H1 (cell line): ENCODE measurements at regions not wholly inside any gene's neighbourhood (a gene's known extent, or its start where the extent isn't known, plus 50 kb on each side); places are given as distances from the start of the nearest gene placed in this dataset.

ENCODE experiments used
- CTCF ChIA-PET: fragments of 300-600 bp; sonication (Branson Sonifier 250); formaldehyde crosslinking; loops from one replicate; lab custom pipeline; 2021; ENCODE audit not compliant: partially characterized antibody; lab: Charles Lee
- POLR2A ChIA-PET: fragments of 300-600 bp; sonication (Branson Sonifier 250); formaldehyde crosslinking; loops from one replicate; lab custom pipeline; 2021; ENCODE audit warnings: inconsistent platforms; ENCODE audit not compliant: partially characterized antibody; lab: Charles Lee
- DNase-seq, 2 experiments: peaks; one replicate each; pipeline versions ENCODE4 v3.0.0 to v3.0.0-alpha.2; 2010 to 2022; ENCODE audit warnings: low spot score in 2 of 2, low read depth in 1 of 2, mixed read lengths in 1 of 2
- FAIRE-seq: peaks from 2 replicates; lab custom pipeline; 2011; peaks lifted over from hg19 to GRCh38; lab: Jason Lieb, UNC
- H2AFZ ChIP-seq: 2 replicates; pipeline ENCODE4 v1.8.1; 2012; ENCODE audit warnings: low read length, inconsistent platforms
- H2AK5ac ChIP-seq: 2 replicates; pipeline ENCODE4 v1.6.1; 2013; ENCODE audit warnings: low read depth, low read length
- H2BK120ac ChIP-seq: replicated peaks from 2 replicates; pipeline ENCODE3; 2013; ENCODE audit warnings: low read depth, low read length, inconsistent platforms
- H2BK12ac ChIP-seq: 2 replicates; pipeline ENCODE4 v1.6.1; 2013; ENCODE audit warnings: low read depth, low read length
- H2BK15ac ChIP-seq: 2 replicates; pipeline ENCODE4 v1.6.1; 2013; ENCODE audit warnings: low read length
- H2BK20ac ChIP-seq: 2 replicates; pipeline ENCODE4 v1.6.1; 2013; ENCODE audit warnings: low read length
- H2BK5ac ChIP-seq: 2 replicates; pipeline ENCODE4 v1.6.1; 2013; ENCODE audit warnings: low read depth, low read length
- H3K14ac ChIP-seq: 2 replicates; pipeline ENCODE4 v1.6.1; 2013; ENCODE audit warnings: inconsistent platforms; ENCODE audit not compliant: insufficient read length
- H3K18ac ChIP-seq: 2 replicates; pipeline ENCODE4 v1.6.1; 2013; ENCODE audit warnings: low read length; ENCODE audit errors: extremely low read depth
- H3K23ac ChIP-seq: 2 replicates; pipeline ENCODE4 v1.6.1; 2013; ENCODE audit warnings: inconsistent platforms; ENCODE audit not compliant: insufficient read length
- H3K23me2 ChIP-seq: 2 replicates; pipeline ENCODE4 v1.6.1; 2013; ENCODE audit warnings: low read depth, low read length
- H3K27ac ChIP-seq: 2 replicates; pipeline ENCODE4 v1.6.1; 2011; ENCODE audit warnings: low read depth, low read length, inconsistent platforms
- H3K27me3 ChIP-seq, 4 experiments: replicated peaks in 1 of 4; 1 replicate in 1 of 4; 2 replicates in 3 of 4; pipeline versions ENCODE4 v1.6.1 to v1.8.1; 2011 to 2013; ENCODE audit warnings: low read length in 3 of 4, mild to moderate bottlenecking in 3 of 4, inconsistent platforms in 2 of 4, mixed read lengths in 2 of 4, moderate library complexity in 1 of 4; ENCODE audit not compliant: control insufficient read depth in 3 of 4, insufficient read depth in 3 of 4; ENCODE audit errors: extremely low read depth in 1 of 4
- H3K36me3 ChIP-seq, 4 experiments: 2 replicates each; pipeline versions ENCODE4 v1.6.1 to v1.8.1; 2011 to 2013; ENCODE audit warnings: mild to moderate bottlenecking in 4 of 4, low read length in 3 of 4, moderate library complexity in 2 of 4, control low read depth in 1 of 4, inconsistent platforms in 1 of 4; ENCODE audit not compliant: insufficient read depth in 4 of 4, control insufficient read depth in 2 of 4
- H3K4ac ChIP-seq: replicated peaks from 2 replicates; pipeline ENCODE3; 2013; ENCODE audit warnings: low read length, low read depth, mixed read lengths, inconsistent platforms; ENCODE audit not compliant: insufficient read length
- H3K4me1 ChIP-seq, 4 experiments: replicated peaks in 1 of 4; 1 replicate in 1 of 4; 2 replicates in 3 of 4; pipeline versions ENCODE4 v1.6.1 to v1.8.1; 2011 to 2013; ENCODE audit warnings: low read length in 3 of 4, inconsistent platforms in 2 of 4, mixed read lengths in 1 of 4; ENCODE audit not compliant: insufficient read depth in 4 of 4, control insufficient read depth in 3 of 4
- H3K4me2 ChIP-seq, 2 experiments: 2 replicates each; pipeline versions ENCODE4 v1.6.1 to v1.8.1; 2011 to 2013; ENCODE audit warnings: low read depth in 2 of 2, low read length in 2 of 2, control low read depth in 1 of 2, inconsistent platforms in 1 of 2, mild to moderate bottlenecking in 1 of 2; ENCODE audit not compliant: insufficient read depth in 1 of 2
- H3K4me3 ChIP-seq, 4 experiments: fragments of 200-600, 300-600 bp in 1 of 4; sonication (generic), shearing (Covaris generic), sonication (Bioruptor Twin) in 1 of 4; 2 replicates each; pipeline versions ENCODE4 v1.5.1 to v1.8.1; 2011 to 2016; ENCODE audit warnings: low read length in 4 of 4, low read depth in 3 of 4, control low read depth in 2 of 4, inconsistent platforms in 2 of 4, mild to moderate bottlenecking in 2 of 4, mixed read lengths in 1 of 4, moderate library complexity in 1 of 4; ENCODE audit not compliant: insufficient read depth in 2 of 4; ENCODE audit errors: extremely low read depth in 1 of 4
- H3K56ac ChIP-seq: replicated peaks from 2 replicates; pipeline ENCODE3; 2013; ENCODE audit warnings: low read depth, mild to moderate bottlenecking, mixed read lengths, low read length, inconsistent platforms; ENCODE audit not compliant: insufficient read length
- H3K79me1 ChIP-seq: 2 replicates; pipeline ENCODE4 v1.6.1; 2013; ENCODE audit warnings: low read depth, low read length, control low read depth
- H3K79me2 ChIP-seq, 2 experiments: 2 replicates each; pipeline versions ENCODE4 v1.6.1 to v1.8.1; 2012 to 2013; ENCODE audit warnings: low read length in 2 of 2, mild to moderate bottlenecking in 2 of 2, inconsistent platforms in 1 of 2; ENCODE audit not compliant: insufficient read depth in 2 of 2, control insufficient read depth in 1 of 2
- H3K9ac ChIP-seq, 4 experiments: replicated peaks in 1 of 4; 1 replicate in 1 of 4; 2 replicates in 3 of 4; pipeline versions ENCODE4 v1.6.1 to v1.8.1; 2011 to 2013; ENCODE audit warnings: low read depth in 3 of 4, low read length in 3 of 4, control low read depth in 2 of 4, mild to moderate bottlenecking in 2 of 4, moderate library complexity in 2 of 4, inconsistent platforms in 1 of 4; ENCODE audit errors: extremely low read depth in 1 of 4
- H3K9me3 ChIP-seq, 2 experiments: 2 replicates each; pipeline versions ENCODE4 v1.6.1 to v1.8.1; 2012 to 2013; ENCODE audit warnings: mild to moderate bottlenecking in 2 of 2, moderate library complexity in 2 of 2, control low read depth in 1 of 2, inconsistent platforms in 1 of 2, low read depth in 1 of 2, low read length in 1 of 2, mixed read lengths in 1 of 2; ENCODE audit not compliant: insufficient read depth in 2 of 2
- H4K20me1 ChIP-seq, 2 experiments: replicated peaks in 1 of 2; 2 replicates each; pipeline versions ENCODE3 to v1.8.1; 2011 to 2013; ENCODE audit warnings: inconsistent platforms in 2 of 2, low read length in 2 of 2, mild to moderate bottlenecking in 1 of 2; ENCODE audit not compliant: insufficient read depth in 2 of 2, control insufficient read depth in 1 of 2
- H4K5ac ChIP-seq: 2 replicates; pipeline ENCODE4 v1.6.1; 2013; ENCODE audit warnings: low read length, low read depth, mixed read lengths, inconsistent platforms; ENCODE audit not compliant: insufficient read length
- H4K8ac ChIP-seq: 2 replicates; pipeline ENCODE4 v1.8.0; 2013; ENCODE audit warnings: mild to moderate bottlenecking, moderate library complexity, low read length, inconsistent platforms; ENCODE audit not compliant: insufficient read depth; ENCODE audit errors: extremely low read depth
- H4K91ac ChIP-seq: replicated peaks from 2 replicates; pipeline ENCODE3; 2013; ENCODE audit warnings: low read length, mixed read lengths, inconsistent platforms; ENCODE audit not compliant: insufficient read length
- RXRA ChIP-seq: IDR thresholded peaks from 2 replicates; pipeline ENCODE4 v1.6.1; 2011; ENCODE audit warnings: low read depth, mild to moderate bottlenecking, low read length, moderate library complexity; ENCODE audit not compliant: insufficient read depth
- SRF ChIP-seq: IDR thresholded peaks from 2 replicates; pipeline ENCODE4 v1.6.1; 2011; ENCODE audit warnings: mild to moderate bottlenecking, low read depth, low read length, moderate library complexity
- WGBS, 2 experiments: shearing (Covaris generic) in 1 of 2; methylation state at CpG; one replicate each; pipeline versions ENCODE4 v1.1.6 to v1.1.7; 2013 to 2015; ENCODE audit warnings: low lambda C conversion rate in 2 of 2, mixed read lengths in 2 of 2, inconsistent platforms in 1 of 2, low coverage in 1 of 2, missing lambda C conversion rate in 1 of 2; ENCODE audit not compliant: insufficient replicate concordance in 2 of 2, insufficient coverage in 1 of 2, insufficient read length in 1 of 2; ENCODE audit errors: extremely low coverage in 1 of 2, missing lambda C conversion rate in 1 of 2; 5-methylcytosine and 5-hydroxymethylcytosine counted together

- Histone ChIP-seq H3K79me2 (no peaks in the 10 kb centered on the region), H2AK5ac (no peak overlapping the region), H3K9ac (no peak overlapping the region), H3K4me1 (no peaks in the 10 kb centered on the region), H3K79me1 (no peaks in the 10 kb centered on the region), H2AFZ (no peak overlapping the region), H3K4ac (no peak overlapping the region), H2BK20ac (no peak overlapping the region), H4K5ac (no peak overlapping the region), H3K23me2 (no peaks in the 10 kb centered on the region; the same call in 1 of the 2 replicates), H2BK5ac (no peak overlapping the region), H3K18ac (no peak overlapping the region), H3K27ac (no peak overlapping the region), H3K56ac (no peak overlapping the region), H2BK120ac (no peak overlapping the region), H4K91ac (no peak overlapping the region), H3K27me3 (no peaks in the 10 kb centered on the region), H3K23ac (no peak overlapping the region), H3K4me3 (no peak overlapping the region), H2BK12ac (no peak overlapping the region), H3K4me2 (no peak overlapping the region), H3K9me3 (no peaks in the 10 kb centered on the region), H3K14ac (no peak overlapping the region), H3K36me3 (no peaks in the 10 kb centered on the region), H2BK15ac (no peak overlapping the region), H4K20me1 (no peaks in the 10 kb centered on the region), H4K8ac (no peak overlapping the region)
- no peak for TF ChIP-seq RXRA
- TF ChIP-seq SRF: no peak
- CTCF ChIA-PET: interaction anchor here (0.6 to 2.4 kb wide), 3 partner anchors 8 to 869 kb away, joined by 3 to 6 read pairs (median 5); no protein-coding TSS in a partner anchor
- DNase-seq (no peak), FAIRE-seq (no peak)
- POLR2A ChIA-PET: no interaction called here
- 71% methylated on average over 4 of the region's 4 CpGs; no CpG with 5 or more reads in 1 of the 2 experiments for WGBS, 2 experiments
These were observed 282.4 kb downstream of the C11orf87 start for GRCh38 chr11:109704432-109704831.
